HG03442 (cell line): ENCODE measurements at regions not wholly inside any gene's neighbourhood (a gene's known extent, or its start where the extent isn't known, plus 50 kb on each side); places are given as distances from the start of the nearest gene placed in this dataset.
"Not testable (repeated sequence)": the region's sequence is repeated elsewhere in the genome, so short reads cannot be mapped to it uniquely, and the experiment has no call there.

Experiments
- ATAC-seq: cut with Tn5 transposase; IDR thresholded peaks from one replicate; pipeline ENCODE4 v1.9.1; 2021; ENCODE audit warnings: mild to moderate bottlenecking, moderate library complexity; ENCODE audit not compliant: unreplicated experiment

DNA sequence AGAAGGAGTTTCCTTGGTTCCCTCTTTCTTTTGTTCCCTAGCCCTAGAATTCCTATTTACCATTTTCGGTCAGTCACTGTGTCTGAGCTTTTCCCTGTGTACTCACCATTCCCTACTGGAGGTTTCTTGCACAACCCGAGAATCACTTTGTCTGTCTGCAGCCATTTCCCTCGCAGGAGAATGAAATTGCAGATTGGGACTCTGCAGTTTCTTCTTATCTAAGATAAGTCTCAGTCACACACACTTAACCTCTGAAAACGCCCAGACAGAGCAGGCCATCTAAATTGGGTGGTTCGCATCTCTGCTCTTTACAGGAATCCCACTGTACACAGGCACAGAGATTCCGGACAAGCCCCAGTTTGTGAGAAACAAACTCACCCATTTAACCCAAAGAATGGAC is 58.6 kb upstream of the CNTNAP2 start:
- ATAC-seq, result no peak

GRCh38 chr7:146054909-146055308 is 61.7 kb upstream of the CNTNAP2 start:
- no peak for ATAC-seq

GRCh38 chr7:146053492-146053891 is 63.1 kb upstream of the CNTNAP2 start:
- no peak for ATAC-seq

GRCh38 chr7:146043310-146043709 is 73.3 kb upstream of the CNTNAP2 start:
- ATAC-seq, result not testable (repeated sequence)

DNA sequence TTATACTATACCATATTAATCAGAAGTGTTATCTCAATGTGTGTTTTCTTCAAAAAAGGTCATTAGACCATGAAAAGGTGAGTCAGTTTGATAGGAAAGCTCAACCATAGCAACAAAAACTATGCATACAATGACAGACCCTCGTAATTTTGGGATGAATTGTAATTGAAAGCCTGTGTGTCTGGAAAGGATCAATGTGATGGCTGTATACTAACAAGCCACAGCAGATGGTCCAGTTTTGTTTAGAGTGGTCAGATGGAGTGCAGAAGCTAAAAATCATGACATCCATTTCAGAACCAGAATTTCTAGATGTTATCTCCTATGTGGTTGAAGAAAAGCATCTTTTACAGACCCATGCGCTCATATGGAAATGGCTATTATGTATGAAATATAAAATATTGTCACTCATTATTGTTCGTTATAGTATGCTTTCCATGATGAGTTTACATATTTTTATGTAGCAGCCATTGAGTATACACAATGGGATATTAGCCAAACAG is 88.3 kb upstream of the CNTNAP2 start:
- no peak for ATAC-seq

DNA sequence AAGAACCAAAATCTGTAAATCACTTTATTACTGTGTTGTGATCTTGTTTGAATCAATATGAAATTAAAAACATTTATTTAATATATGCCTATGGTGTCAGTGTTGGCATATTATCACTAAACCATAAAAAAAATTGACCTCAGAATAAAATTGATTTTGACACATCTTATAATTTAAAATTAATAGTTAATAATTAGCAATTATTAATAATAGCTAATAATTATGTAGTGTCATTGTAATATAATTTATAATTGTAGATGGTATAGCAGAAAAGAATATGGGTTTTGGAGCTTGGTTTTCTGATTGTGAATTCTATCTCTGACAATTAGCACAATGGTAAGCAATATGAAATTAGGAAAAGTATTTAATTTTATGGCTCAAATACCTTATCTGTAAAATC is 89.4 kb upstream of the CNTNAP2 start:
- no peak for ATAC-seq

DNA sequence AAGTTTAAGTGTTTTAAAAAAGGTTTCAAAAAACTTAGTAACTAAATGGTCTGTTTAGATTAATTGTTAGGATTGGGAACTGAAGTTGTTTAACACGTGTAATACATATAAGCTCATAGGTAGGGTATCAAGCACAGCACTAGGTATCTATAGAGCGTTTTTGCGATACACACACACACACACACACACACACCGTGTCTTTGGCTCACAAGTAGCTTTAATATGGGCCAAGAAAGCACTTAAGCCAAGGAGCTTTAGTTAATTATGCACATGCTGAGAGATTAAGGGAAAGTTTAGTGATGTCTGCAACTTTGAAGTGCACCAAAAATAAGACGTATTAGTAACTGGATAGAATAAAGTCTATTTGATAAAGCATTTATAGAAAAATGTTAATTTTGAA is 93.8 kb upstream of the CNTNAP2 start:
- no peak for ATAC-seq

DNA sequence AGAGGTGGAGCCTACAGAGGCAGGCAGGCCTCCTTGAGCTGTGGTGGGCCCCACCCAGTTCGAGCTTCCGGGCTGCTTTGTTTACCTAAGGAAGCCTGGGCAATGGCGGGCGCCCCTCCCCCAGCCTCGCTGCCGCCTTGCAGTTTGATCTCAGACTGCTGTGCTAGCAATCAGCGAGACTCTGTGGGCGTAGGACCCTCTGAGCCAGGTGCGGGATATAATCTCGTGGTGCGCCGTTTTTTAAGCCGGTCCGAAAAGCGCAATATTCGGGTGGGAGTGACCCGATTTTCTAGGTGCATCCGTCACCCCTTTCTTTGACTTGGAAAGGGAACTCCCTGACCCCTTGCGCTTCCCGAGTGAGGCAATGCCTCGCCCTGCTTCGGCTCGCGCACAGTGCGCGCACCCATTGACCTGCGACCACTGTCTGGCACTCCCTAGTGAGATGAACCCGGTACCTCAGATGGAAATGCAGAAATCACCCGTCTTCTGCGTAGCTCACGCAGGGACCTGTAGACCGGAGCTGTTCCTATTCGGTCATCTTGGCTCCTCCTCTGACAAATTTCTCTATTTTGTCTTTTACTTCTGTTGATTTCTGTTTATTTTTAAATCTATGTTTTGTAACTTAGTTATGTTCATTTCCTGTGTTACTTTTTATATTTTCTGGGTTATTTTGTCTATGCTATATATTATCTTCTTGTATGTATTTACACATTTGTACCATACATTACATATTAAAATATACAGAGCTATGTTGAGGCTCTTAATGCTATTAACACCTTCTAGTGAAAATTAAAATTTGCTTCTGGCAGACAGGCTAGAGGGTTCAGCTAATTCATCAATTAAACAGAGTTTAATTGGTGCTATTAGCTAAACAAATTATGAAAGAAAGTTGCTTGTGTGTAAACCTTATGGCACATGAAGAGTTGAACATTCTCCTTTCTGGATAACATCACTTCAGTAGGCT is 97.3 kb upstream of the CNTNAP2 start:
- not testable (repeated sequence) for ATAC-seq

GRCh38 chr7:146017366-146017765 is 99.2 kb upstream of the CNTNAP2 start:
- ATAC-seq, result not testable (repeated sequence)

DNA sequence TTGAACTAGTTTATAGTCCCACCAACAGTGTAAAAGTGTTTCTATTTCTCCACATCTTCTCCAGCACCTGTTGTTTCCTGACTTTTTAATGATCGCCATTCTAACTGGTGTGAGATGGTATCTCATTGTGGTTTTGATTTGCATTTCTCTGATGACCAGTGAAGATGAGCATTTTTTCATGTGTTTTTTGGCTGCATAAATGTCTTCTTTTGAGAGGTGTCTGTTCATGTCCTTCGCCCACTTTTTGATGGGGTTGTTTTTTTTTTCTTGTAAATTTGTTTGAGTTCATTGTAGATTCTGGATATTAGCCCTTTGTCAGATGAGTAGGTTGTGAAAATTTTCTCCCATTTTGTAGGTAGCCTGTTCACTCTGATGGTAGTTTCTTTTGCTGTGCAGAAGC is 102.4 kb upstream of the CNTNAP2 start:
- ATAC-seq, result not testable (repeated sequence)

DNA sequence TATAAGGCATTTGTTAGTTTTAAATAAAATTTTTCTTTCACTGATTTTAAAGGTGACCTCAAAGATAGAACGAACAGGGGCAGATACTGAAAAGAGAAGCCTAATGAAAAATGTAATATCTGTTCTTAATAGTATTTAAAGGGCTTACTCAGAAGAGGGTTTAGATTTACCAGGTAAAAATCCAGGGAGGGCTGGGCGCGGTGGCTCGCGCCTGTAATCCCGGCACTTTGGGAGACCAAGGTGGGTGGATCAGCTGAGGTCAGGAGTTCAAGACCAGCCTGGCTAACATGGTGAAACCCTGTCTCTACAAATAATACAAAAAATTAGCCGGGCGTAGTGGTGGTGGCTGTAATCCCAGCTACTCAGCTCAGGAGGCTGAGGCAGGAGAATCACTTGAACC is 108.3 kb upstream of the CNTNAP2 start:
- no peak for ATAC-seq

DNA sequence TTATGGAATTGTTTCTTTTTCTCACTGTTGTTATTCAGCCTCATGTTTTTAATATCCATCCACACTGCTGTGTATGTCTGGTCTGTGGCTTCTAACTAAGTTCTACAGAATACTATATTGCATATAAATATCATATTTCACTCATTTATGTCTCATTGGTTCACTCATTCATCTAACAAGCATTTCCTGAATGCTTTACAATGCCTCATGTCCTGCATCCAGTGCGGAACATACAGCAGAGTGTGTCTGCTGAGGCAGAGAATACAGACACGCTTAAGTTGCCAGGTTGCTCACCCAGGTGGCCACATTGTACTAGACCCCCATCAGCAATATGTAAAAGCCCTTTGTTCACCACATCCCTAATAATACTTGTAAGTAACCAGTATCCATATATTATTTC is 111.8 kb upstream of the CNTNAP2 start:
- no peak for ATAC-seq

GRCh38 chr7:146002431-146003078 is 114.0 kb upstream of the CNTNAP2 start:
- ATAC-seq, result no peak

GRCh38 chr7:146002008-146002407 is 114.6 kb upstream of the CNTNAP2 start:
- ATAC-seq, result no peak

DNA sequence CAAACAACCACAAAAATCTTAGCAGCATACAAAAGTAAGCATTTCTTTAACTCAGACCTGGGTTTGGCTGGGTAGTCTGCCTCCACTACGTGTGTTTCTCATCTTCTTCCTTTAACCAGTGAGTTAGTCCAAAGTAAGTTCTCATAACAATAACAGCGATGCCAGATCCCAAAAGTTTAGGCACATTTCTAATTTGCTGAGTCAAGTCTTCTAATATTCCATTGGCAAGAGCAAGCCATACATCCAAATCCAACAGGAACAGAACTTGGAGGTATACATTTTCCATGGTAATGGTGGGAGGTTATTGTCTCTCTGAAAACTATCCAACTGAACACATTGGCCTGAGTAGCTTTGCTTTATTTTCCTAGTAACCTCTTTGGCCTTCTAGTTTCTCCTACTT is 115.7 kb upstream of the CNTNAP2 start:
- ATAC-seq, result no peak

GRCh38 chr7:145989469-145989868 is 127.1 kb upstream of the CNTNAP2 start:
- no peak for ATAC-seq

GRCh38 chr7:145986248-145986874 is 130.2 kb upstream of the CNTNAP2 start:
- no peak for ATAC-seq

- no peak for ATAC-seq
Observed at GRCh38 chr7:145978769-145979168, 137.8 kb upstream of the CNTNAP2 start.

DNA sequence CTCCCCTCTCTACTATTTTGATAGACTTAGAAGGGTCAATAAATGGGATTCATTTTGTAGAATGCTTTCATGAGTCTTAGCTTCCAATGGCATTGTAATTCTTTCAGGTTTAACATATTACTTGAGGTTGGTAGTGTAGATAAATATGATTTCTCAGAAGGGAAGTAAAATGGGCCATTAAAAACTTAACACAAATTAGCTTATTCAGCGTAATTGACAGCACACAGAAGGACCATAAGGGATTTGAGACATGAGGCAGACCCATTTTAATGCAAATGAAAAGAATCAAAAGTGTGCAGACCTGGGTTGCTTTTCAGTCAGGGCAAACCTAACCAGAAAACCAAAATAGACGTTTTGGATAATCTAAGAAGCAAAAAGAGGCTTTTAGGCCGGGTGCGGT is 156.6 kb upstream of the CNTNAP2 start:
- no peak for ATAC-seq

GRCh38 chr7:145957160-145957890 is 159.3 kb upstream of the CNTNAP2 start:
- ATAC-seq, result no peak

- no peak for ATAC-seq
Observed at GRCh38 chr7:145951566-145951965, 165.0 kb upstream of the CNTNAP2 start.
